Glutamatergic neuron (in vitro differentiated cells): ENCODE measurements at regions not wholly inside any gene's neighbourhood (a gene's known extent, or its start where the extent isn't known, plus 50 kb on each side); places are given as distances from the start of the nearest gene placed in this dataset.

Source experiments
- DNase-seq: peaks from one replicate; pipeline ENCODE4 v3.0.0; 2022
- H3K27ac Mint-ChIP-seq: one replicate; pipeline ENCODE4 v1.8.0; 2020; ENCODE audit warnings: mild to moderate bottlenecking, mixed read lengths, inconsistent platforms; ENCODE audit not compliant: unreplicated experiment
- H3K27me3 Mint-ChIP-seq: one replicate; pipeline ENCODE4 v1.8.0; 2020; ENCODE audit warnings: mild to moderate bottlenecking, moderate library complexity, mixed read lengths, inconsistent platforms; ENCODE audit not compliant: unreplicated experiment
- H3K36me3 Mint-ChIP-seq: one replicate; pipeline ENCODE4 v1.8.0; 2020; ENCODE audit warnings: mild to moderate bottlenecking, mixed read lengths, inconsistent platforms; ENCODE audit not compliant: unreplicated experiment
- H3K4me1 Mint-ChIP-seq: one replicate; pipeline ENCODE4 v1.8.0; 2020; ENCODE audit warnings: mild to moderate bottlenecking, low read depth, mixed read lengths, inconsistent platforms; ENCODE audit not compliant: unreplicated experiment
- H3K4me3 Mint-ChIP-seq: one replicate; pipeline ENCODE4 v1.8.0; 2020; ENCODE audit warnings: mild to moderate bottlenecking, mixed read lengths, inconsistent platforms; ENCODE audit not compliant: unreplicated experiment
- H3K9me3 Mint-ChIP-seq: one replicate; pipeline ENCODE4 v1.8.0; 2020; ENCODE audit warnings: mild to moderate bottlenecking, moderate library complexity, mixed read lengths, inconsistent platforms; ENCODE audit not compliant: unreplicated experiment
- TF ChIP-seq, protein P1 (sequence below): fragments of 200-600 bp; sonication (generic); IDR thresholded peaks from one replicate; pipeline ENCODE4 v1.5.0; 2021; ENCODE audit not compliant: partially characterized antibody, unreplicated experiment

DNA sequence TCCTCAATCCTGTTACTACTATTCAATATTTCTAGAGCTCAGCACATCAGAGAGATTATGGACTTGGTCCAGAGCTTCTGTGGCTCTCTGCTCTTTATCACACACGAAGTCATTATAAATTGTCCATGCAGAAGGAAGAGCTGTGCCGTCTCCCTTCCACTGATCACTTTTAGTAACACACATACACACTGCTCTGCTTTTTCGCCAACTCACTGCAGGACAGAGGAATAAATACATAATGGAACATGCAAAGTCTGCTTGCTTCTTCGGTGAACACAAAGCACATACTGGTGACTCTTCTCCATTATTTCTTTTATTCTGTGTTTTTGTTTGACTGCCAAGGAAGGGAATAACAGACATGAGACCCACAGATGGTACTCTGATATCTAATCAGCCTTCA lies 1000.0 kb upstream of the TENM4 start:
- H3K36me3 Mint-ChIP-seq: no peaks in the 10 kb centered on the region
- TF ChIP-seq, protein P1, sequence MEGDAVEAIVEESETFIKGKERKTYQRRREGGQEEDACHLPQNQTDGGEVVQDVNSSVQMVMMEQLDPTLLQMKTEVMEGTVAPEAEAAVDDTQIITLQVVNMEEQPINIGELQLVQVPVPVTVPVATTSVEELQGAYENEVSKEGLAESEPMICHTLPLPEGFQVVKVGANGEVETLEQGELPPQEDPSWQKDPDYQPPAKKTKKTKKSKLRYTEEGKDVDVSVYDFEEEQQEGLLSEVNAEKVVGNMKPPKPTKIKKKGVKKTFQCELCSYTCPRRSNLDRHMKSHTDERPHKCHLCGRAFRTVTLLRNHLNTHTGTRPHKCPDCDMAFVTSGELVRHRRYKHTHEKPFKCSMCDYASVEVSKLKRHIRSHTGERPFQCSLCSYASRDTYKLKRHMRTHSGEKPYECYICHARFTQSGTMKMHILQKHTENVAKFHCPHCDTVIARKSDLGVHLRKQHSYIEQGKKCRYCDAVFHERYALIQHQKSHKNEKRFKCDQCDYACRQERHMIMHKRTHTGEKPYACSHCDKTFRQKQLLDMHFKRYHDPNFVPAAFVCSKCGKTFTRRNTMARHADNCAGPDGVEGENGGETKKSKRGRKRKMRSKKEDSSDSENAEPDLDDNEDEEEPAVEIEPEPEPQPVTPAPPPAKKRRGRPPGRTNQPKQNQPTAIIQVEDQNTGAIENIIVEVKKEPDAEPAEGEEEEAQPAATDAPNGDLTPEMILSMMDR: no peak
- no peaks in the 10 kb centered on the region for H3K9me3 Mint-ChIP-seq
- no peak for DNase-seq
- no peaks in the 10 kb centered on the region for H3K4me1 Mint-ChIP-seq
- H3K27me3 Mint-ChIP-seq: no peaks in the 10 kb centered on the region
- no peak overlapping the region for H3K27ac Mint-ChIP-seq
- H3K4me3 Mint-ChIP-seq: no peak overlapping the region

DNA sequence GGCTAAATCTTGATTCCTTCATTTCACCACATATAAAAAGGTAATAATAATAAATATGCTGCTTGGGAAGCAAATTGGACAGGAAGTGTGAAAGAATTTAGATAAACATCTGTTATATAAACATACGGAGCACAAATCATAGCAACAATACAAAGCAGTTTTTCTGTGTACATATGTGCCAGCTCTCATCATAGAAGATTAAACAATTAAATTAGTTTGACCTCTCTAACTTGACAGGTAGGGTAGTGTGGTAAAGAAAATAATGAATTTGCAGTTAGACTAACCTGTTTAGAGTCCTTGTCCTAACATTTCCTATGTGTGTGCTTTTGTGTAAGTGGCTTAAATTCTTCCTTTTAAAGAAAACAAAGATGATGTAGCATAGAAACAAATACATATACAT lies 995.7 kb upstream of the TENM4 start:
- TF ChIP-seq, protein P1: no peak
- H3K4me3 Mint-ChIP-seq: no peak overlapping the region
- DNase-seq: no peak

DNA sequence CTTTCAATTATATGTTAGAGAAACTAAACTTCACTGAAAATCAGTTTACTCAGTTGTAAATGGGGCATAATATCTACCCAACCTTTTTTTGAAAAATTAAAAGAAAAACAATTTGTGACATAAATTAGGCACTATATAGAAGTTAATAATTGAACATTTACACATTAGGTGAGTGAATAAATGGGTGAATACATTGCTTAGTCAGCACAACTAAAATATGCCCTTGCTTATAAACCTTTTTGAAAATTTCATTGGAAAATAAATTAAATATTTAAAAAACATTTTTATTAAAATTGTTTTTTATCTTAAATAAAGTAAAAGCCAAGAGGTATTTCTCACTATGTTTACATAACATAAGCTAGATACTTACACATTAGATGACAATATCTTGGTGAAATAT lies 994.5 kb upstream of the TENM4 start:
- no peak overlapping the region for H3K27ac Mint-ChIP-seq
- DNase-seq: no peak
- TF ChIP-seq, protein P1: no peak
- H3K27me3 Mint-ChIP-seq: no peaks in the 10 kb centered on the region
- no peaks in the 10 kb centered on the region for H3K36me3 Mint-ChIP-seq
- H3K4me3 Mint-ChIP-seq: no peak overlapping the region
- H3K4me1 Mint-ChIP-seq: no peaks in the 10 kb centered on the region
- H3K9me3 Mint-ChIP-seq: no peaks in the 10 kb centered on the region

More for the DNA sequence above, 995.7 kb upstream of the TENM4 start:
- Mint-ChIP-seq H3K27ac (no peak overlapping the region), H3K4me1 (no peaks in the 10 kb centered on the region), H3K27me3 (no peaks in the 10 kb centered on the region), H3K36me3 (no peaks in the 10 kb centered on the region), H3K9me3 (no peaks in the 10 kb centered on the region)

DNA sequence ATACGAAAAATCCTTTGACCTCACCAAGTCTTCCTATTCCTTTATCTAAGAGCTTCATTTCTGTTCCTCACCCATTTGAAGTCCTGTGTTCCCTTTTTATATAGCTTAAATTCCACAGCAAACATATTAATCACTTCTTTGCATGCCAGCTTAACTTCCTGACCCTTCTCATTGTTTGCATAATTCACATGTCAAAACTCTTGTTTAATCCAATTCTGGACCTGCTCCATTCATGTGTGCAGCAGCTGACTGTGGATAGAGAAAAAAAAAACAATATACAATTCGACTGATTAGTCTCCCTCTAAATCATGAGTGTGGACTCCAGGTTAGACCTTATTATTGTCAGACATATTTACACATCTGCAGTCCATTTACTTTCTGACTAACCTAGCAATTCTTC lies 991.2 kb upstream of the TENM4 start:
- Mint-ChIP-seq H3K4me3 (no peak overlapping the region), H3K4me1 (no peaks in the 10 kb centered on the region), H3K27ac (no peak overlapping the region), H3K36me3 (no peaks in the 10 kb centered on the region), H3K27me3 (no peaks in the 10 kb centered on the region), H3K9me3 (no peaks in the 10 kb centered on the region)
- no peak for DNase-seq
- TF ChIP-seq, protein P1: no peak

DNA sequence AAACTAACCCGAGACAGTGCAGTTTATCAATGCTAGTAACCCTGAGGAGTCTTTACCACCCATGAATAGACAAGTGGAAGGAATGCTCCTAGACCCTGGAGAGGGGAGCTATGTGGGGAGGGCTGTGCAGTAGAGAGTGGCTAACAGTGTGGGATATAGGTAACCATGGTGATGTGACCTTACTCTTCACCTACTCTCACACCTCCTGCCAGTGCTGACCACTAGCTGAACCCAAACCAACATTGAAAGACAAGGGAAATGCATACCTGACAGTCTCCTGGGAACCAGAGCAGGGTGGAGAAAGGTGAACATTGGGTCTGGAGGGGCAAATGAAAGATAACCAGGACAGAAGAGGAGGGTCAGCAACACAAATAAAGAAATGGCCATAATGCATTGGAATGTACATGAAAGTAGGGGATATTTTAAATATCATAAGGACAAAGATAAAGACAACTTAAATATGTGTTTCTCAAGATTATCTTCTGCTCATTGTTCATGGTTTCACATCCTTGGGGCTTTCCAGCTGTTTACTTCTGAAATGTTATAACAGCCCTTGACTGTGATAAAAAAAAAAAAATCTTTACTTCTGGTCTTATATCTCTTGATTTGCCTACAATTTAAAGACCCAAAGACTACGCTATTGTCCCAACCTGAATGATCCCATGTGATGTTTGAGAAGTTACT lies 983.3 kb upstream of the TENM4 start:
- no peaks in the 10 kb centered on the region for H3K27me3 Mint-ChIP-seq
- no peak overlapping the region for H3K27ac Mint-ChIP-seq
- H3K4me1 Mint-ChIP-seq: no peaks in the 10 kb centered on the region
- TF ChIP-seq, protein P1: no peak
- H3K36me3 Mint-ChIP-seq: no peaks in the 10 kb centered on the region
- DNase-seq: no peak
- no peak overlapping the region for H3K4me3 Mint-ChIP-seq
- H3K9me3 Mint-ChIP-seq: no peaks in the 10 kb centered on the region
